ENCODE measurements at regions not wholly inside any gene's neighbourhood (a gene's known extent, or its start where the extent isn't known, plus 50 kb on each side); places are given as distances from the start of the nearest gene placed in this dataset.

GRCh38 chr7:142409471-142409870 lies 151.6 kb upstream of the PRSS58 start:
- DNase-seq (ENCODE audit: low read depth, low spot score) = no peak

GRCh38 chr7:142408794-142409193 lies 150.9 kb upstream of the PRSS58 start:
- DNase-seq (ENCODE audit: low read depth, low spot score) = no peak

GRCh38 chr7:142407939-142408570 lies 150.2 kb upstream of the PRSS58 start:
- no peak for DNase-seq (ENCODE audit: low read depth, low spot score)

GRCh38 chr7:142405122-142405765 lies 147.4 kb upstream of the PRSS58 start:
- no peak for DNase-seq (ENCODE audit: low read depth, low spot score)

GRCh38 chr7:142401951-142402350 lies 144.1 kb upstream of the PRSS58 start:
- DNase-seq (ENCODE audit: low read depth, low spot score) = no peak

GRCh38 chr7:142400042-142400533 lies 142.2 kb upstream of the PRSS58 start:
- DNase-seq (ENCODE audit: low read depth, low spot score) = no peak

- no peak for DNase-seq (ENCODE audit: low read depth, low spot score)
These were observed 133.5 kb upstream of the PRSS58 start for GRCh38 chr7:142391191-142391992.

GRCh38 chr7:142389544-142389943 lies 131.7 kb upstream of the PRSS58 start:
- DNase-seq (ENCODE audit: low read depth, low spot score) = no peak

GRCh38 chr7:142385491-142386340 lies 127.9 kb upstream of the PRSS58 start:
- DNase-seq (ENCODE audit: low read depth, low spot score) = no peak

GRCh38 chr7:142384493-142384922 lies 126.7 kb upstream of the PRSS58 start:
- DNase-seq (ENCODE audit: low read depth, low spot score) = no peak

- DNase-seq (ENCODE audit: low read depth, low spot score) = no peak
These were observed 126.1 kb upstream of the PRSS58 start for GRCh38 chr7:142383841-142384492.

GRCh38 chr7:142381727-142382390 lies 124.0 kb upstream of the PRSS58 start:
- DNase-seq (ENCODE audit: low read depth, low spot score) = no peak

- DNase-seq (ENCODE audit: low read depth, low spot score) = no peak
These were observed 122.2 kb upstream of the PRSS58 start for GRCh38 chr7:142380069-142380468.

GRCh38 chr7:142379201-142379885 lies 121.5 kb upstream of the PRSS58 start:
- DNase-seq (ENCODE audit: low read depth, low spot score) = no peak

GRCh38 chr7:142377567-142377966 lies 119.7 kb upstream of the PRSS58 start:
- DNase-seq (ENCODE audit: low read depth, low spot score) = no peak

- no peak for DNase-seq (ENCODE audit: low read depth, low spot score)
These were observed 118.6 kb upstream of the PRSS58 start for GRCh38 chr7:142376356-142376997.

GRCh38 chr7:142375710-142376313 lies 118.0 kb upstream of the PRSS58 start:
- no peak for DNase-seq (ENCODE audit: low read depth, low spot score)

GRCh38 chr7:142372727-142373126 lies 114.9 kb upstream of the PRSS58 start:
- DNase-seq (ENCODE audit: low read depth, low spot score) = no peak

Measured in activated naive CD8-positive, alpha-beta T cell treated with anti-CD3 and anti-CD28 coated beads, Interleukin-2, amount 50 U/mL, for 16 hours (primary cell).